ENCODE measurements at regions not wholly inside any gene's neighbourhood (a gene's known extent, or its start where the extent isn't known, plus 50 kb on each side); places are given as distances from the start of the nearest gene placed in this dataset.
"Not testable (repeated sequence)": the region's sequence is repeated elsewhere in the genome, so short reads cannot be mapped to it uniquely, and the experiment has no call there.

DNA sequence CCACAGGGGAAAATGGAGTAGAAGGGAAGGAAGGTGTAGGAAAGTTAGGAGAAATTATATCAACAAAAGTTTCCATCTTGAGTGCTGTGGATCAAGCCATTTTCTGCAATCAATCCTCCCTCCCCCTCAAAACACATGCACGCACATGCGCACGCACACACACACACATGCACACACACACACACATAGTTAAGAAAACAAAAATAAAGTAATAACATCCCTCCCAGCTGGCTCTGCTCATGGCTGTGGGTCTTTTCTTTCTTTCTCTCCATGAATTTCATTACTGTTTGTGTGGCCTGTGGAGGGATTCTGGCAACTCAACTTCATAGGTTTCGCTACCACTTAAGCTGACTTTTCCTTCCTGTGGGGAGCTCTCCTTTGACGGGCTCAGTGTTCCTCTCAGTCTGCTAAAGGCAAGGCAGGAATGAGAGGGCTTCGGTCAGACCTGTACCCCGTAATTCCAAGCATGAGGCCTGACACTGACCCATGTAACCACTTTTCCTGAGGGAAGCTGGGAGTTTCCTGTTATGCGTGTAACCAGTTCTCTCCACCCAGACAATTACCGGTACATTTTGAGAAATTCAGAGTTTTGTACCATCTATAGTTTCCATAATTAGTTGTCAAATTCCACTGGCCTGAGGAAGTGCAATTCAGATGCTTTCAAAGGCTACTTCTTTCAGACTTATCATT lies 79.8 kb downstream of the ZNF92 start:
- no peak overlapping the region for H3K4me3 Mint-ChIP-seq
- no peak overlapping the region for H3K27ac Mint-ChIP-seq
- H3K36me3 Mint-ChIP-seq (ENCODE audit: low read depth), result no peaks in the 10 kb centered on the region
- H3K27me3 Mint-ChIP-seq, result peaks cover 20% of the 10 kb centered on the region
- H3K4me1 Mint-ChIP-seq (ENCODE audit: low read depth), result peaks cover 10% of the 10 kb centered on the region
- no peaks in the 10 kb centered on the region for H3K9me3 Mint-ChIP-seq
- DNase-seq, result no peak

DNA sequence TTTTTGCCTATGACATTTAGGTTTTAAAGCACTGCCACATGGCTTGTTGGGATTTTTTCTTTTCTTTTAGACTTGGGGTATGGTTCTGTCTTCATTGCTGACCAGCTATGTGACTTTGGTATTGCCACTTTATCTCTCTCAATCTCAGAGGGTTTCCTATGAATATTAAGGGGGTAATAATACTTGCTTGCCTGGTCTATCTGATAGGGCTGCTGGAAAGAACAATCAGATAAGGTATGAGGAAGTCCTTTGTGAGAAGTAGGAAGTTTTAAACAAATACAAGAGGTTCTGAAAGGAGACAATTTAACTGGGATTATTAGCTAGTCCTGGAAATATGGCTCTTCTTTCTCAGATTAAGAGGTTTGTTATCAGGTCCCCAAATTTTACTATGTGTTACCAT lies 80.8 kb downstream of the ZNF92 start:
- Mint-ChIP-seq H3K4me1 (ENCODE audit: low read depth) (peaks cover 9% of the 10 kb centered on the region), H3K9me3 (no peaks in the 10 kb centered on the region), H3K4me3 (no peak overlapping the region), H3K27ac (no peak overlapping the region), H3K27me3 (peaks cover 19% of the 10 kb centered on the region), H3K36me3 (ENCODE audit: low read depth) (no peaks in the 10 kb centered on the region)
- DNase-seq, result no peak

- H3K36me3 Mint-ChIP-seq (ENCODE audit: low read depth), result not testable (repeated sequence)
These were observed 81.4 kb downstream of the ZNF92 start for GRCh38 chr7:65455050-65455449.

GRCh38 chr7:65457705-65458104 lies 84.0 kb downstream of the ZNF92 start:
- Mint-ChIP-seq H3K9me3 (no peaks in the 10 kb centered on the region), H3K4me1 (ENCODE audit: low read depth) (peaks cover 6% of the 10 kb centered on the region), H3K36me3 (ENCODE audit: low read depth) (no peaks in the 10 kb centered on the region), H3K4me3 (no peak overlapping the region), H3K27ac (no peak overlapping the region), H3K27me3 (peaks cover 15% of the 10 kb centered on the region)
- DNase-seq, result no peak

More at GRCh38 chr7:65455050-65455449, 81.4 kb downstream of the ZNF92 start:
- H3K27me3 Mint-ChIP-seq, result peaks cover 15% of the 10 kb centered on the region
- not testable (repeated sequence) for H3K4me3 Mint-ChIP-seq; H3K27ac Mint-ChIP-seq; DNase-seq; H3K9me3 Mint-ChIP-seq; H3K4me1 Mint-ChIP-seq (ENCODE audit: low read depth)

- Mint-ChIP-seq H3K27me3 (peaks cover 3% of the 10 kb centered on the region), H3K4me3 (no peak overlapping the region), H3K36me3 (ENCODE audit: low read depth) (no peaks in the 10 kb centered on the region), H3K4me1 (ENCODE audit: low read depth) (peaks cover 8% of the 10 kb centered on the region), H3K9me3 (no peaks in the 10 kb centered on the region), H3K27ac (no peak overlapping the region)
- DNase-seq, result no peak
These were observed 85.8 kb downstream of the ZNF92 start for GRCh38 chr7:65459438-65459837.

- no peak overlapping the region for H3K4me3 Mint-ChIP-seq
- H3K27ac Mint-ChIP-seq, result no peak overlapping the region
- H3K9me3 Mint-ChIP-seq, result peaks cover 3% of the 10 kb centered on the region
These were observed 88.6 kb downstream of the ZNF92 start for GRCh38 chr7:65462148-65462716.

GRCh38 chr7:65463184-65463583 lies 89.5 kb downstream of the ZNF92 start:
- no peak overlapping the region for H3K27ac Mint-ChIP-seq
- DNase-seq, result no peak
- H3K9me3 Mint-ChIP-seq, result peaks cover 6% of the 10 kb centered on the region
- H3K27me3 Mint-ChIP-seq, result no peaks in the 10 kb centered on the region
- H3K4me1 Mint-ChIP-seq (ENCODE audit: low read depth), result peaks cover 5% of the 10 kb centered on the region
- no peaks in the 10 kb centered on the region for H3K36me3 Mint-ChIP-seq (ENCODE audit: low read depth)
- H3K4me3 Mint-ChIP-seq, result no peak overlapping the region

More at GRCh38 chr7:65462148-65462716, 88.6 kb downstream of the ZNF92 start:
- H3K36me3 Mint-ChIP-seq (ENCODE audit: low read depth), result no peaks in the 10 kb centered on the region
- no peaks in the 10 kb centered on the region for H3K27me3 Mint-ChIP-seq
- H3K4me1 Mint-ChIP-seq (ENCODE audit: low read depth), result peaks cover 5% of the 10 kb centered on the region
- no peak for DNase-seq

DNA sequence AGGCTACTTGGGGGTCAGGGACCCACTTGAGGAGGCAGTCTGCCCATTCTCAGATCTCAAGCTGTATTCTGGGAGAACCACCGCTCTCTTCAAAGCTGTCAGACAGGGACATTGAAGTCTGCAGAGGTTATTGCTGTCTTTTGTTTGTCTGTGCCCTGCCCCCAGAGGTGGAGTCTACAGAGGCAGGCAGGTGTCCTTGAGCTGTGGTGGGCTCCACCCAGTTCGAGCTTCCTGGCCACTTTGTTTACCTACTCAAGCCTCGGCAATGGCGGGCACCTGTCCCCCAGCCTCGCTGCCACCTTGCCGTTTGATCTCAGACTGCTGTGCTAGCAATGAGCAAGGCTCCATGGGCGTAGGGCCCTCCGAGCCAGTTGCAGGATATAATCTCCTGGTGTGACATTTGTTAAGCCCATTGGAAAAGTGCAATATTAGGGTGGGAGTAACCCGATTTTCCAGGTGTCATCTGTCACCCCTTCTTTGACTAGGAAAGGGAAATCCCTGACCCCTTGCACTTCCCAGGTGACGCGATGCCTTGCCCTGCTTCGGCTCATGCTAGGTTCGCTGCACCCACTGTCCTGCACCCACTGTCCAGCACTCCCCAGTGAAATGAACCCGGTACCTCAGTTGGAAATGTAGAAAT lies 96.4 kb downstream of the ZNF92 start:
- H3K27ac Mint-ChIP-seq; H3K27me3 Mint-ChIP-seq; H3K36me3 Mint-ChIP-seq (ENCODE audit: low read depth); H3K4me3 Mint-ChIP-seq; H3K9me3 Mint-ChIP-seq; DNase-seq: not testable (repeated sequence)
- H3K4me1 Mint-ChIP-seq (ENCODE audit: low read depth), result peaks cover 12% of the 10 kb centered on the region

- Mint-ChIP-seq H3K4me1 (ENCODE audit: low read depth) (peaks cover 28% of the 10 kb centered on the region), H3K9me3 (peaks cover 11% of the 10 kb centered on the region), H3K4me3 (no peak overlapping the region), H3K27ac (no peak overlapping the region), H3K36me3 (ENCODE audit: low read depth) (no peaks in the 10 kb centered on the region), H3K27me3 (no peaks in the 10 kb centered on the region)
- DNase-seq, result no peak
These were observed 97.9 kb downstream of the ZNF92 start for GRCh38 chr7:65471587-65471986.

DNA sequence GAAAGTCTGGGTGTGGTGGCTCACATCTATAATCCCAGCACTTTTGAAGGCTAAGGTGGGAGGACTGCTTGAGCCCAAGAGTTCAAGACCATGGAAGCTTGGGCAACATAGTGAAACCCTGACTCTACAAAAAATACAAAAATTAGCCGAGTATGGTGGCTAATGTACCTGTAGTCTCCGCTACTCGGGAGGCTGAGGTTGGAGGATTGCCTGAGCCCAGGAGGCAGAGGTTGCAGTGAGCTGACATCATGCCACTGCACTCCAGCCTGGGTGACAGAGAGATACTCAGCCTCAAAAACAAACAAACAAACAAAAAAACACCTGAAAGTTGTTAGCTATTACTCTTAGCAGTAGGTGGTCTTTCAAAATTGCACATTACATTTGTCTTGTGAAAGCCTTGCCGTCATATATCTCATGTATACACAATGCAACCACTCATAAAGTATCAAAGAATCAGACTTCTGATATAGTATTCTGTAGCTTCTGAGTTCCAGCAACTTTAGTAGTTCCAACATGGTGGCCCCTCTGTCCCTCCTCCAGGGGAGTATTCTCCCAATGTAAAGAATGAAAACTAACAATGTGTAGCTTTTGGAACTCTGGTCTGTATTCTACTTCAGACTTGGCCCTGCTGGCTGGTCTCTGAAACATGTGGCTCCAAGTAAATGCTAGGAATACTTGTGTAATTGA lies 101.5 kb downstream of the ZNF92 start:
- Mint-ChIP-seq H3K27me3 (no peaks in the 10 kb centered on the region), H3K9me3 (peaks cover 16% of the 10 kb centered on the region), H3K4me3 (no peak overlapping the region), H3K4me1 (ENCODE audit: low read depth) (peaks cover 38% of the 10 kb centered on the region), H3K27ac (peak overlapping the region; percentile 77), H3K36me3 (ENCODE audit: low read depth) (peaks cover under 1% of the 10 kb centered on the region)
- DNase-seq, result no peak

DNA sequence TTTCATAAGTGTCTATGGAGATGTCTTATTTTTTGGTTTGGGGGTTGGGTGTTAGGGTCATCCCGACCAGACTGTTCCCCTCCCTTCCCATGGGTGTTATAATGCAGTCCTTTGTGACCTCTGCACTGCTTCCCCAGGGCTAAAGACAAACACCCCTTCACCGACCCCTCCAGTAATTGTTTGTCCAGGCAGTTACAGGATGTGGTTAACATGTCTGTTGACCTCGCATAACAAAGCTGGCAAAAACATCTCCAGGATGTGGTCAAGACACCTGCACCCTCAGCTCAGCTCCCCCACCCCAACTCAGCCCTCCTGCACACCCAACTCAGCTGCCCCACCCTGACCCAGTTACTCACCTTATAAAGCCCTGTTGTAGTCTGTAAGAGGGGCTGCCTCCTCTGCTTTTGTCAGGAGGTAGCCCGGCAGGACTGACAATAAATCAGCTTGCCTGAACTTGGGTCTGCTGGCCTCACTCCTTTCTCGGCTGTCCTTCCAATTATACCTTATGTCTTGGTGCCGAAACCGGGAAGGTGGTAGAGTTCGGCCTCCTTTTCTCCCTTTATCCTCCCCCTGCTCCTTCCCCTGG lies 102.2 kb downstream of the ZNF92 start:
- no peak for DNase-seq
- Mint-ChIP-seq H3K36me3 (ENCODE audit: low read depth) (peaks cover 2% of the 10 kb centered on the region), H3K27ac (peak overlapping the region; percentile 77), H3K27me3 (no peaks in the 10 kb centered on the region), H3K9me3 (peaks cover 16% of the 10 kb centered on the region), H3K4me1 (ENCODE audit: low read depth) (peaks cover 38% of the 10 kb centered on the region), H3K4me3 (no peak overlapping the region)

DNA sequence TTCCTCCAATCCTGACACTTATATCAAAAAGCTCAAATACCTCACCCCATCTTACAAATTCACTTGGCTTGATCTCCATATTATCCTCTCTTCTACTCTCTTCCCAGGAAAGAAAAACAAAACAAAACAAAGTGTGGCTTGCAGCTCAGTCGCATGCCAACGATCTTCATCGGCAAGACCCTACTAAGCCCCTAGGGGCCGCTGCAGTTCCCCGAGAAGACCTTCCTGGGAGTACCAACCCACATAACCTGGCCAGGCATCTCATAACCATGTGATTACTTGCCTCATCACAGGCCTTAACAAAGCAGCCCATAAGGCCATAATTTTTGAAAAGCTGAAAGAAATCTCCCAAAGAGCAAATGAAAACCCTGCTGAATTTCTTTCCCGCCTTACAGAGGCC lies 103.7 kb downstream of the ZNF92 start:
- H3K4me3 Mint-ChIP-seq, result no peak overlapping the region
- peaks cover 38% of the 10 kb centered on the region for H3K4me1 Mint-ChIP-seq (ENCODE audit: low read depth)
- no peak for DNase-seq
- H3K36me3 Mint-ChIP-seq (ENCODE audit: low read depth), result peaks cover 2% of the 10 kb centered on the region
- peaks cover 19% of the 10 kb centered on the region for H3K9me3 Mint-ChIP-seq
- H3K27ac Mint-ChIP-seq, result no peak overlapping the region
- no peaks in the 10 kb centered on the region for H3K27me3 Mint-ChIP-seq

DNA sequence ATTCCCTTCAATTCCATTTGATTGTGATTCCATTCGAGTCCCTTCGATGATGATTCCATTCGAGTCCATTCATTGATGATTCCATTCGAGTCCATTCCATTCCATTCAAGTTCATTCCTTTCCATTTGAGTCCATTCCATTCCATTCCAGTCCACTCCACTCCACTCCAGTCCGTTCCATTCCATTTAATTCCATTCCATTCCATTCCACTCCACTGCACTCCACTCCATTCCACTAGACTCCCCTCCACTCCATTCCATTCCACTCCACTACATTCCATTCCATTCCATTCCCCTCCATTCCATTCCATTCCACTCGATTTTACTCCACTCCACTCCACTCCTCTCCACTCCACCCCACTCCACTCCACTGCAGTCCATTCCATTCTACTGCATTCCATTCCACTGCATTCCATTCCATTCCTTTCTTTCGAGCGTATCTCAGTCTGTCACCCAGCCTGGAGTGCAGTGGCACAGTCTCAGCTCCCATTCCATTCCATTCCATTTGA lies 115.7 kb downstream of the ZNF92 start:
- H3K27ac Mint-ChIP-seq, result no peak overlapping the region
- H3K36me3 Mint-ChIP-seq (ENCODE audit: low read depth), result no peaks in the 10 kb centered on the region
- no peak for DNase-seq
- no peaks in the 10 kb centered on the region for H3K4me1 Mint-ChIP-seq (ENCODE audit: low read depth)
- peaks cover 19% of the 10 kb centered on the region for H3K9me3 Mint-ChIP-seq
- H3K4me3 Mint-ChIP-seq, result no peak overlapping the region
- peaks cover 4% of the 10 kb centered on the region for H3K27me3 Mint-ChIP-seq

- not testable (repeated sequence) for H3K4me3 Mint-ChIP-seq; H3K9me3 Mint-ChIP-seq; H3K27ac Mint-ChIP-seq; H3K36me3 Mint-ChIP-seq (ENCODE audit: low read depth); H3K4me1 Mint-ChIP-seq (ENCODE audit: low read depth); DNase-seq
- peaks cover 17% of the 10 kb centered on the region for H3K27me3 Mint-ChIP-seq
These were observed 123.0 kb downstream of the ZNF92 start for GRCh38 chr7:65496697-65497096.
